Adrenal gland (tissue), 5 donors: ENCODE measurements at regions not wholly inside any gene's neighbourhood (a gene's known extent, or its start where the extent isn't known, plus 50 kb on each side); places are given as distances from the start of the nearest gene placed in this dataset.

Experiments used
- POLR2A ChIP-seq, 2 donors: fragments of 450-650 bp; IDR thresholded peaks; one replicate each; pipeline ENCODE4 v1.6.1; 2017; ENCODE audit warnings: antibody characterized with exemption in 2 of 2, mild to moderate bottlenecking in 2 of 2, moderate library complexity in 1 of 2
- TF ChIP-seq, protein P1 (sequence below), 6 experiments: fragments of 450-650 bp in 4 of 6; fragments of 200-600 bp in 2 of 6; sonication (generic) in 1 of 6; IDR thresholded peaks; 1 replicate in 5 of 6; 2 replicates in 1 of 6; pipeline versions ENCODE4 v1.5.1 to v1.8.0; 2016 to 2021; ENCODE audit warnings: antibody characterized with exemption in 6 of 6, mild to moderate bottlenecking in 2 of 6, moderate library complexity in 1 of 6
- donor health status: DM: no; HTN: no; CAD: no.

DNA sequence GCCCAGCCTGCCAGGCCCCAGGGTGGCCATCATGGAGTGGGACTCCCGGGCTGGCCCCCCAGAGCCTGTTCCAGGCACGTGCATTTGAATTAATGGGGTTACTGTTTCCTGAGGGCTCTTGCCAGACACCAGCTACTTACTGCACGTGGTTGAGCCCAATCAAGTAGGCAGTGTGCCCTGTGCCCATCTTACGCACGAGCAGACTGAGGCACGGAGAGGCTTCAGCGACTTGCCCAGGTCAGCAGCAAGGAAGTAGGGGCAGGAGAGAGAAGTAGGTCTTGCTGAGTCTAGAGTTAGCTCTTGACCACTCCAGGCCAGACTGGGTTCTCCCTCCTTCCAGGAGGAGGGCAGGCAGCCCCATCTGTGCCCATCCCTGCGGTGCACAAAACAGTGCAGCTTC is 67.7 kb downstream of the DIO3 start:
- TF ChIP-seq, protein P1, sequence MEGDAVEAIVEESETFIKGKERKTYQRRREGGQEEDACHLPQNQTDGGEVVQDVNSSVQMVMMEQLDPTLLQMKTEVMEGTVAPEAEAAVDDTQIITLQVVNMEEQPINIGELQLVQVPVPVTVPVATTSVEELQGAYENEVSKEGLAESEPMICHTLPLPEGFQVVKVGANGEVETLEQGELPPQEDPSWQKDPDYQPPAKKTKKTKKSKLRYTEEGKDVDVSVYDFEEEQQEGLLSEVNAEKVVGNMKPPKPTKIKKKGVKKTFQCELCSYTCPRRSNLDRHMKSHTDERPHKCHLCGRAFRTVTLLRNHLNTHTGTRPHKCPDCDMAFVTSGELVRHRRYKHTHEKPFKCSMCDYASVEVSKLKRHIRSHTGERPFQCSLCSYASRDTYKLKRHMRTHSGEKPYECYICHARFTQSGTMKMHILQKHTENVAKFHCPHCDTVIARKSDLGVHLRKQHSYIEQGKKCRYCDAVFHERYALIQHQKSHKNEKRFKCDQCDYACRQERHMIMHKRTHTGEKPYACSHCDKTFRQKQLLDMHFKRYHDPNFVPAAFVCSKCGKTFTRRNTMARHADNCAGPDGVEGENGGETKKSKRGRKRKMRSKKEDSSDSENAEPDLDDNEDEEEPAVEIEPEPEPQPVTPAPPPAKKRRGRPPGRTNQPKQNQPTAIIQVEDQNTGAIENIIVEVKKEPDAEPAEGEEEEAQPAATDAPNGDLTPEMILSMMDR (IDR thresholded peaks at IDR 0.05): no peak
- no peak for TF ChIP-seq POLR2A (IDR thresholded peaks at IDR 0.05)
